Activated T-helper 1 cell treated with anti-CD3 and anti-CD28 coated beads, Interleukin-12 subunit alpha, Interleukin-12 subunit beta, Interleukin-2, Interleukin-4 antibody, amounts not matched to agents 30 ng/mL and 10 ng/mL and 1 ng/mL, durations not matched to agents 14 hours and 24 hours and 36 hours (primary cell): ENCODE measurements at regions not wholly inside any gene's neighbourhood (a gene's known extent, or its start where the extent isn't known, plus 50 kb on each side); places are given as distances from the start of the nearest gene placed in this dataset.
"Not testable (repeated sequence)": the region's sequence is repeated elsewhere in the genome, so short reads cannot be mapped to it uniquely, and the experiment has no call there.

Source experiments
- DNase-seq: peaks from one replicate; pipeline ENCODE4 v3.0.0; 2021; ENCODE audit warnings: low spot score
- H3K27ac Mint-ChIP-seq: one replicate; pipeline ENCODE4 v1.8.0; 2021; ENCODE audit warnings: mild to moderate bottlenecking, mixed read lengths
- H3K27me3 Mint-ChIP-seq: one replicate; pipeline ENCODE4 v1.8.0; 2022; ENCODE audit warnings: mild to moderate bottlenecking, moderate library complexity, mixed read lengths; ENCODE audit not compliant: insufficient read depth
- H3K36me3 Mint-ChIP-seq: one replicate; pipeline ENCODE4 v1.8.0; 2021; ENCODE audit warnings: low read depth, mixed read lengths
- H3K4me1 Mint-ChIP-seq: one replicate; pipeline ENCODE4 v1.8.0; 2021; ENCODE audit warnings: low read depth, mixed read lengths
- H3K4me3 Mint-ChIP-seq: one replicate; pipeline ENCODE4 v1.8.0; 2021; ENCODE audit warnings: mild to moderate bottlenecking, moderate library complexity, mixed read lengths
- H3K9me3 Mint-ChIP-seq: one replicate; pipeline ENCODE4 v1.8.0; 2021; ENCODE audit warnings: mixed read lengths
- intact Hi-C: fragments of 100-400 bp; cut with micrococcal nuclease; formaldehyde crosslinking; loops from one replicate; pipeline ENCODE4 v1.15.1; 2024

DNA sequence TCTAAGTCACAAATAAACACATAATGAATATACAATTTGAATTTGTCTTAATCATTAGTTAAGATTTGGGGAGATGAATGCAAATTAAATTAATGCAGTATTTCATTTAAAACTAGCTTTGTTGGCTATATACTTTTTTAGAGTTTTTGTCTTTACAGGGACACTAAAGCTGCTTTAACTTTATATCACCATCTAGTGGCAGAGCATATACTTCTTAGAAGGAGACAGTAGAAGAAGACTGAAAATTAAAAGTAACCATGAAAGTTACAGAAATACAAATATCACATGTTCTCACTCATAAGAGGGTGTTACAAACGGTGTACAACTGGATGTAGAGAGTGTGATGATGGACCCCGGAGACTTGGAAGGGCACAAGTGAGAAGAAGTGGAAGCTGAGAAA is 268.3 kb upstream of the NETO1 start:
- Mint-ChIP-seq H3K27ac (no peak overlapping the region), H3K4me3 (no peak overlapping the region), H3K9me3 (no peaks in the 10 kb centered on the region), H3K4me1 (no peaks in the 10 kb centered on the region), H3K27me3 (no peaks in the 10 kb centered on the region), H3K36me3 (no peaks in the 10 kb centered on the region)
- intact Hi-C loops, result loop anchor here (5.0 kb wide), 1 partner anchor 374 kb away; no protein-coding TSS in a partner anchor
- DNase-seq, result no peak

DNA sequence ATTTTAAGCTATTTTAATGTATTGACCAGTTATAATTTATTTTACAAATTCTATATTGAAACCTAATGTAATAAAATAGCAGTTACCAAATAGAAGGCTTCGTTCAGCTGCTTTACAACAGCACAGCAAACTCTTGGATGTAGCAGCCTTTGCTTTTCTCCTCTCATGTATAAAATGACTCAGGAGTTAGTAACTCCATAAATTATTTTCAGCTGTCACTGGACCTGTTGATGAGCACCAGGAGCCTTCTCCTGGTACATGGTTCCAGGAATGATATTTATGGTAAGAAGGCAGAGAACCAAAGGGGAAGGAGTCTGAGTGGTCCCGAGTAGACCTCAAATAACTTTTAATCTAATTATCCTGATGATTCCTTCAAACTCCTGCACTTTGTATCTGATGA is 256.4 kb upstream of the NETO1 start:
- H3K4me3 Mint-ChIP-seq, result no peak overlapping the region
- no peaks in the 10 kb centered on the region for H3K9me3 Mint-ChIP-seq
- H3K27ac Mint-ChIP-seq, result no peak overlapping the region
- intact Hi-C loops, result no loop called here
- H3K27me3 Mint-ChIP-seq, result no peaks in the 10 kb centered on the region
- no peaks in the 10 kb centered on the region for H3K36me3 Mint-ChIP-seq
- no peaks in the 10 kb centered on the region for H3K4me1 Mint-ChIP-seq
- no peak for DNase-seq

DNA sequence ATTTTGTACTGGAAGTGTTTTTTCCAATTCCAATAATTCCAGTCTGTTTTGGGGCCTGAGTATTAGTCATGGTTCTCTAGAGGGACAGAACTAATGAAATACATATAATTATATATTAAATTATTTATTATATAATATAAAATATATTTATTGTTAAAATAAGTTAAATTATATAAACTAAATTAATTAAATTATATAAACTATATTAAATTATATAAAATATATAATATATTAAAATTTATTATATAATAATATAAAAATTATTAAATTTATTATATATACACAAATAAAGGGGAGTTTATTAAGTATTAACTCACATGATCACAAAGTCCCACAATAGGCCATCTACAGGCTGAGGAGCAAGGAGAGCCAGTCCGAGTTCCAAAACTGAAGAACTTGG is 253.4 kb upstream of the NETO1 start:
- no peaks in the 10 kb centered on the region for H3K4me1 Mint-ChIP-seq
- intact Hi-C loops, result no loop called here
- no peaks in the 10 kb centered on the region for H3K36me3 Mint-ChIP-seq
- no peaks in the 10 kb centered on the region for H3K9me3 Mint-ChIP-seq
- no peaks in the 10 kb centered on the region for H3K27me3 Mint-ChIP-seq
- no peak overlapping the region for H3K4me3 Mint-ChIP-seq
- no peak overlapping the region for H3K27ac Mint-ChIP-seq
- DNase-seq, result no peak

DNA sequence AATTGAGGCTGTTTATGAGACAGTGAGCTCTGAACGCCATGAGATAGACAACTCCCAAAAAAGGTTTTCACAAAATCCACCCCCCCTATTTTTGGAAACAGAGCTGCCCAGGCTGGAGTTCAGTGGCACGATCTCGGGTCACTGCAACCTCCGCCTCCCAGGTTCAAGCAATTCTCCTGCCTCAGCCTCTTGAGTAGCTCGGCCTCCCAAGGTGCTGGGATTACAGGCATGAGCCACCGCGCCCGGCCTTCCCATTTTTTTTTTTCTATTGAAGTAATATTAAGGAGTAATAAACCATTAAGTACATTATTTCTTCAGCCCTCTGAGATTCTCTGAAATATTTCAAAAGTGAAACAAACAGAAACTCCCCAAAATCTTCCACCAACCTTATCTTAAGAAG is 252.8 kb upstream of the NETO1 start:
- intact Hi-C loops, result no loop called here
- H3K4me3 Mint-ChIP-seq, result no peak overlapping the region
- H3K9me3 Mint-ChIP-seq, result no peaks in the 10 kb centered on the region
- no peaks in the 10 kb centered on the region for H3K4me1 Mint-ChIP-seq
- no peak for DNase-seq
- H3K27ac Mint-ChIP-seq, result no peak overlapping the region
- H3K27me3 Mint-ChIP-seq, result no peaks in the 10 kb centered on the region
- no peaks in the 10 kb centered on the region for H3K36me3 Mint-ChIP-seq

DNA sequence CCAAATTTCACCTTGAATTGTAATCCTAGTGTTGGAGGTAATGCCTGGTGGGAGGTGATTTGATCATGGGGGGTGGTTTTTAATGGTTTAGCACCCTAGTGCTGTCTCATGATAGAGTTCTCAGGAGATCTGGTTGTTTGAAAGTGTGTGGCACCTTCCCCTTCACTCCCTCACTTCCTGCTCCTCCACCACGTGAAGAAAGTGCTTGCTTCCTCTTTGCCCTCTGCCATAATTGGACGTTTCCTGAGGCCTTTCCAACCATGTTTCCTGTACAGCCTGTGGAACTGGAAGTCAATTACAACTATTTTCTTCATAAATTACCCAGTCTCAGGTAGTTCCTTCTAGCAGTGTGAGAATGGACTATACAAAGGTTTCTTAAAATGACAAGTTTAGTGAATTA is 251.8 kb upstream of the NETO1 start:
- H3K9me3 Mint-ChIP-seq, result no peaks in the 10 kb centered on the region
- H3K4me1 Mint-ChIP-seq, result no peaks in the 10 kb centered on the region
- H3K4me3 Mint-ChIP-seq, result no peak overlapping the region
- intact Hi-C loops, result no loop called here
- no peaks in the 10 kb centered on the region for H3K27me3 Mint-ChIP-seq
- H3K27ac Mint-ChIP-seq, result no peak overlapping the region
- no peaks in the 10 kb centered on the region for H3K36me3 Mint-ChIP-seq
- DNase-seq, result no peak

DNA sequence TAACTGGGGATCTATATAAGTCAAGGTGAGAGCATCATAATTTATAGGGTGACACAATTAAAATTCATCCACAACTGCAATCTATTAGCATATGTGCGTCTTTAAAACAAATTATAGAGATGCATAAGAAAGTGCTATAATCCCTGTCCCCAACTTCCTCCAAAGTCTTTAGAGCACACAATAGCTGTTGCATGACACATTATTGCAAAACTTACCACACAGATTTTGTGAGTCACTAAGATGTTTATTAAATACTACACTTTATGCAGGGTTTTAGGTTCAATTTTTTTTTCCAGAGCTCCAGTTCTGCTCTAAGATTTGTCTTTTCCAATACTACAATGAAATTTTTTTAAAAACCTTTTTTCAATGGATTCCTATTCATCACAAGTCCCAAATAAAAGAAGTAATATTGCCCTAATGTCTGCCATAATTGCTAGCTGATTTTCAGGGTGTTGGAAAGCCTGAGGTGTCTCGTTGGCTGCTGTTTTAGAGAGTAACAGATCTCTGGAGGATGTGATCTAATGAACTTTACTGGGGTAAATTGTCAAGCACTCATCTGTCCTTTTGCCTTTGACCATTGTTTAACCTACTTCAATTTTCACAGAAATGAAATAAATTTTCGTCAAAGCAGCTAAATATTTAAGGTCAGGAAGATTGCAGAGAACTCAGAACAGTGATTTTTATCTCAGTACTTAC is 250.5 kb upstream of the NETO1 start:
- H3K27ac Mint-ChIP-seq, result no peak overlapping the region
- H3K9me3 Mint-ChIP-seq, result no peaks in the 10 kb centered on the region
- no peak overlapping the region for H3K4me3 Mint-ChIP-seq
- no peaks in the 10 kb centered on the region for H3K27me3 Mint-ChIP-seq
- no peaks in the 10 kb centered on the region for H3K4me1 Mint-ChIP-seq
- no peak for DNase-seq
- no peaks in the 10 kb centered on the region for H3K36me3 Mint-ChIP-seq
- intact Hi-C loops, result no loop called here

DNA sequence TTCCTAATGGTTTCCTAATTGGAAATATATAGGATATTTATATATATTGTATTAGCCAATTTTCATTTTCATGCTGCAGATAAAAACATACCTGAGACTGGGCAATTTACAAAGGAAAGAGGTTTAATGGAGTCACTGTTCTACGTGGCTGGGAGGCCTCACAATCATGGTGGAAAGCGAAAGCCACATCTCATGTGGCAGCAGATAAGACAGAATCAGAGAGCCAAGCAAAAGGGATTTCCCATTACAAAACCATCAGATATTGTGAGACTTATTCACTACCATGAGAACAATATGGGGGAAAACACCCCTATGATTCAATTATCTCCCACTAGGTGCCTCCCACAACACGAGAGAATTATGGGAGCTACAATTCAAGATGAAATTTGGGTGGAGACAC is 242.5 kb upstream of the NETO1 start:
- DNase-seq, result no peak
- Mint-ChIP-seq H3K27me3 (no peaks in the 10 kb centered on the region), H3K36me3 (no peaks in the 10 kb centered on the region), H3K4me1 (no peaks in the 10 kb centered on the region), H3K4me3 (no peak overlapping the region), H3K9me3 (no peaks in the 10 kb centered on the region), H3K27ac (no peak overlapping the region)
- intact Hi-C loops, result no loop called here

DNA sequence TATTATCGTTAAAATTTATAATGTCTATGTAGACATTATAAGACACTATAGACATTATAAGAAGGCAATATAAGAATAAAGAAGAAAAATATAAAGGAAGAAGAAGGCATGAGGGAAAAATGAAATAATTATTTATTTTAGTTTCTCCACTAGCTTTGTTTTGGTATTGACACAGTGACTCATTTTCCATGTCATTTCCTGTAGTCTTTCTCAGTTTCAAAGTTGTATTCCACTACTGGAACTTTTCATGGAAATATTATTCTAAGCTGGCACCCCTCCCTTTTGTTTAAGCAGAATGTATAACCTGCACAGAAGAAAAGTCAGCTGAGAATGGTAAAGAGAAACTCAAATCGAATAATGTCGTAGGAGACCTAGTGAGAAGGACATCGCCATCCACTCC is 234.2 kb upstream of the NETO1 start:
- H3K4me3 Mint-ChIP-seq, result no peak overlapping the region

DNA sequence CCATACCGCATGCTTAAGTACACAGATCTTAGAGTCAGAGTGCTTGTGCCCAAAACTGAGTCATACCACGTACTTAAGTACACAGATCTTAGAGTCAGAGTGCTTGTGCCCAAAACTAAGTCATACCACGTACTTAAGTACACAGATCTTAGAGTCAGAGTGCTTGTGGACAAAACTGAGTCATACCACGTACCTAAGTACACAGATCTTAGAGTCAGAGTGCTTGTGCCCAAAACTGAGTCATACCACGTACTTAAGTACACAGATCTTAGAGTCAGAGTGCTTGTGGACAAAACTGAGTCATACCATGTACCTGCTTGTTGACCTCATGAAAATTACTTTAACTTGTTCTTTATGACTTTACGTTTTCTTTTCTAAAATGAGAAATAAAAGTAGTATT is 233.7 kb upstream of the NETO1 start:
- H3K27ac Mint-ChIP-seq, H3K36me3 Mint-ChIP-seq, DNase-seq, H3K27me3 Mint-ChIP-seq, H3K4me3 Mint-ChIP-seq, intact Hi-C loops, H3K4me1 Mint-ChIP-seq, H3K9me3 Mint-ChIP-seq: not testable (repeated sequence)

More for the DNA sequence above, 234.2 kb upstream of the NETO1 start:
- Mint-ChIP-seq H3K27me3 (no peaks in the 10 kb centered on the region), H3K9me3 (no peaks in the 10 kb centered on the region), H3K4me1 (no peaks in the 10 kb centered on the region), H3K27ac (no peak overlapping the region), H3K36me3 (no peaks in the 10 kb centered on the region)
- intact Hi-C loops, result no loop called here
- no peak for DNase-seq

DNA sequence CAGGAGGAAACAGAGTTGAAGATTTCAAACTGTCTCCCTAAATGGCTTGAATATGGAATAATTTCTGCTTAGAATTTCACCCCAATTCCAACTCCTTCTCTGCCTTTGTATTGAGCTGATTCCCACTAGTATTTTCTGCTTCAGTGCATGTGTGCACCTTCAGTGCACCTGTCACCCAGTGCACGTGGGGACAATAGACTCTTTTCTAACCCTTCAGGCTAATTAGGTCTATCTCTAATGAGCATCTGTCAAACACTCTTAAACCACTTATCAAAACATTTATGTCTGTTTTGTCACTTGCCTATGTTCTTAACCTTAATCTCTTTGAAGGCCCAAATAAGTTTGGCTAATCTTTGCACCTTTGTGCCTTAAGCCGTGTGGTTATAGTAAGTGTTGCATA is 232.0 kb upstream of the NETO1 start:
- no peaks in the 10 kb centered on the region for H3K9me3 Mint-ChIP-seq
- no peak for DNase-seq
- intact Hi-C loops, result no loop called here
- H3K4me1 Mint-ChIP-seq, result no peaks in the 10 kb centered on the region
- no peak overlapping the region for H3K27ac Mint-ChIP-seq
- no peaks in the 10 kb centered on the region for H3K27me3 Mint-ChIP-seq
- H3K36me3 Mint-ChIP-seq, result no peaks in the 10 kb centered on the region
- no peak overlapping the region for H3K4me3 Mint-ChIP-seq

DNA sequence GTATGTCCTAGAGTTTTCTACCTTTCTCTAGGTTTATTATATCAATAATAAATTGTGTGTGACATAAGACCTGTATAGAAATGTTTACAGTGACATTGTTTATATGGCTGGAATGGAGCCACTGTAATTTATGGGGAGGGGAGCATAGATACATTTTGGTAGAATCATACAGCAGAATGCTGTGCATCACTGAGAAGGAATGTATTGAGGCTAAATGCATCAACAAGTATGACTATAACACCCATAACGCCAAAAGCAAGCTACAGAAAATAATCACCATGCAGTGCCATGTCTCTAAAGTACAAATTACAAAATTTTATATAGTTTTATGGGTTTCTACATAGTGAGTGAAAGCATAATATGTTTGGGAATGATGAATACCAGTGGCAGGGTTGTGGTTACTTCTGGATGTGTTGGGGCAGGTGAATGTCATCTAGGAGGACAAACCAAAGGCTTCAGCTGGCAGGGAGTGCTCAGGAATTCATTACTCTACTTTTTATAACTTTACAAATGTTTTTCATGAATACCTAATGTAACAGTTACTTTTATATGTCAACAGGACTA is 226.0 kb upstream of the NETO1 start:
- intact Hi-C loops, result no loop called here
- Mint-ChIP-seq H3K4me3 (no peak overlapping the region), H3K27ac (no peak overlapping the region), H3K4me1 (no peaks in the 10 kb centered on the region), H3K9me3 (no peaks in the 10 kb centered on the region), H3K27me3 (no peaks in the 10 kb centered on the region), H3K36me3 (no peaks in the 10 kb centered on the region)
- no peak for DNase-seq

DNA sequence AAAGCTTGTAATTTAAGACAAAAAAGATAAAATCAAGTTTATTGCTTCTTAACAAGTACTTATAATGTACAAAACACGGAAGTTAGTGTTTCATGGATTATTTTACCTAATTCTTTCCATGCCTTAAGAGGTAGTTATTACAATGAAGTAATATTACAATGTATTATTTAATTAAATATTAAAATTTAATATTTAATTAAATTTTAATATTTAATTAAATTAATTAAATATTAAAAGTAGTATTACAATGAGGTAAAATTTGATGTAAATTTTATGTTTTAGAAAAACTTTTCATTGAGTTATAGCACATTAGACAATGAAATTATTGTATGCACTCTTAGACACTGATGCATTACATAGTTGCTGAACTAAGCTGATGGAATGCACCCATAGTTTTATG is 220.7 kb upstream of the NETO1 start:
- no peak overlapping the region for H3K4me3 Mint-ChIP-seq
- no peaks in the 10 kb centered on the region for H3K27me3 Mint-ChIP-seq
- intact Hi-C loops, result no loop called here
- H3K36me3 Mint-ChIP-seq, result no peaks in the 10 kb centered on the region
- no peak for DNase-seq
- peaks cover 4% of the 10 kb centered on the region for H3K9me3 Mint-ChIP-seq
- no peaks in the 10 kb centered on the region for H3K4me1 Mint-ChIP-seq
- no peak overlapping the region for H3K27ac Mint-ChIP-seq

DNA sequence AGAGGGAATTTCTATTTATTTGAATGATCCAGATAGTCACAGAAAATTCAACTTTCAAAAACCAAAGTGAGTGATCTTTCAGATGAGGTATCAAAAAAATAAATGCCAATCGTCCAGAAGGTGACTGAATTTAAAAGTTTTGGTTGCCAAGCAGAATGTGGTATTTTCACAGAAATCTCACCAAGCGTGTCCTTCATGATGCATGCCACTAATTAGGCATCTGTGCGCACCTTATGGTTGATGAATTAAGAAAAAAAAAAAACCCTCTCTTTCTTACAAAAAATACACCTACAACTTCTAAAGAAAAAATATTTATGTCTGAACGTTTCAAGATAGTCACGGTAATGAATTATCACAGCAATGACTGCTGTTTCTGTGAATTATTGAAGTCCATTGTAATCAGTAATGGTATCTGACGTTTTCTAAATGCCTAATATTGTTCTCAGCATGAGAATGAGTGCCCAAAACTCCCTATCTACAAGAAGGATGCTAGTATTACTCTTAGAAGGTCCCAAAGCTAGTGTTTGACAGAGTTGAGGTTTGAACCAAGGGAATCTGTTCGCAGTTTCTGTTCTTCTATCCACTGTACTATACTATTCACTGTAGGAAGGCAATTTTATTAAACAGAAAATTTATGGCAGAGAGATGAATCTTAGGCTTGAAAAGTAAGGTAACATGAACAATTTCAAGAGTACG is 219.6 kb upstream of the NETO1 start:
- Mint-ChIP-seq H3K4me3 (no peak overlapping the region), H3K27ac (no peak overlapping the region), H3K4me1 (no peaks in the 10 kb centered on the region), H3K27me3 (no peaks in the 10 kb centered on the region), H3K9me3 (peaks cover 4% of the 10 kb centered on the region), H3K36me3 (no peaks in the 10 kb centered on the region)
- intact Hi-C loops, result no loop called here
- no peak for DNase-seq
